GM12864 (cell line): ENCODE measurements at regions not wholly inside any gene's neighbourhood (a gene's known extent, or its start where the extent isn't known, plus 50 kb on each side); places are given as distances from the start of the nearest gene placed in this dataset.
"Not testable (repeated sequence)": the region's sequence is repeated elsewhere in the genome, so short reads cannot be mapped to it uniquely, and the experiment has no call there.

Experiments used
- DNase-seq: peaks from one replicate; pipeline ENCODE4 v3.0.0-alpha.2; 2011; ENCODE audit warnings: low read depth
- H3K4me3 ChIP-seq: 2 replicates; pipeline ENCODE4 v1.5.1; 2011; ENCODE audit warnings: mild to moderate bottlenecking, low read depth, low read length, control low read depth
- CTCF ChIP-seq: IDR thresholded peaks from 2 replicates; pipeline ENCODE4 v1.5.1; 2011; ENCODE audit warnings: low read depth, mild to moderate bottlenecking, moderate library complexity, low read length, control low read depth, inconsistent platforms; ENCODE audit errors: missing control alignments

DNA sequence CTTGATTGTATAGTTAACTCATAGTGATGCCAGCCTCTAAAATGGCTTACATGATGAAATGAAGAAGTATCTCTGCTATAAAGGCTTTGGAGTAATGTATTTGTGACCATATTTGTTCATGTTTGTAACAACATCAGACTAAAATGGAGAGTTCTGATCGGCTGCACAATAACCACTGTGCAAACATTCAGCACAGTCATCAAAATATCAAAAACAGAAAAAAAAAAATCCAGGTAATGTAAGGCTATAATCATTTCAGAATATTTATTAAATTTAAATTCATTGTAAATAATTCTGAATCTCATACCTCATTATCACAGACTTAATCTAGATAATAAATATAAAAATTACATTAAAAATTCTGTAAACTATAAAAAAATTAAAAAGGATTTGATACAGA is 1161.8 kb downstream of the MRPL39 start:
- DNase-seq = no peak
- no peak for TF ChIP-seq CTCF
- no peak overlapping the region for H3K4me3 ChIP-seq

DNA sequence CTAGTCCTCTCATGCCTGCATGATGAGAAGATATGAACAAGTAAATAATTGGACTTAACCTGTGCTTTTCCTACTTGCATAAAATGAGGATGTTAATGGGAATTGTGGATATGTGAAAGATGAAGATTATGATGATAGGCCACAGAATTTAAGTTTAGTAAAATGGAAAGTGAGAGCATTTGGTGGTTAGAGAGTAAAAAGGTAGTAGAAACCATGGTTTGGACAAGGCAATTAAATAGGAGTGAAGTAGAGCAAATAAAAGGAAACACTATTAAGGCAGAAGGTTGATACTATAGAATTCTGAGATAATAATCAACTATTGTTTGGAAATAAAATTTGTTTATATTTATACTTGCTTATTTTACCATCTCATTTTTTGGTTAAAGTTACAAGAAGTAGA is 1162.5 kb downstream of the MRPL39 start:
- no peak for DNase-seq
- no peak for TF ChIP-seq CTCF
- no peak overlapping the region for H3K4me3 ChIP-seq

- no peak for DNase-seq
- TF ChIP-seq CTCF = no peak
Measured at GRCh38 chr21:24436236-24436635, 1171.0 kb downstream of the MRPL39 start.

DNA sequence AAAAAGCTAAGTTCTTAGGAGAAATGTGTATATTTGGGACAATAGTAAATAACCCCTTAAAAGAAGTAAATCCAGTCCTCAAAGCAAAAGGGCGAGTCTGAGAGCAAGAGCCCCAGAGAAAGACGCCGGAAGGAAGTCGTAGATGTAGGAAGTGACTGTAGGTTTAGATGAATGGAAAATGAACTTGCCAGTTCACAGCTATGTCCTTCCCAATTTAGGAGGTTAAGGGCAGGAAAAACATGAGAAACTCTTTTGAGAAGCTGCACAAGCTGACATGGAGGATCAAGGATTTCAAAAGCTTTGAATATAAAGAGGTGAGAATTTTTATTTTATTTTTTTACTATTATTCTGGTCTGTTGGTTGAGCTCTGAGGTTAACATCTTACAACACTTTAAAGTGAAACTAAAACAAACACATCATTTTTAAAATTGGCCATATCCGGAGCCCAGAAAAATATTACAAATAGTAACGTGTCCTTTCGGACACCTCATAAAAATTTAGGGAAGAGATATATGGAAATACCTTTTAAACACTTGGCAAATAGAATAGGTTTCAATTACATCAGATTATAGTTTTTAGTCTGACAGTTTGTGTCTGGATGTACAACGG is 1178.6 kb downstream of the MRPL39 start:
- H3K4me3 ChIP-seq = no peak overlapping the region
- no peak for TF ChIP-seq CTCF
- no peak for DNase-seq

More at GRCh38 chr21:24436236-24436635, 1171.0 kb downstream of the MRPL39 start:
- no peak overlapping the region for H3K4me3 ChIP-seq

- TF ChIP-seq CTCF = no peak
- DNase-seq = no peak
- no peak overlapping the region for H3K4me3 ChIP-seq
Measured at GRCh38 chr21:24424776-24425175, 1182.5 kb downstream of the MRPL39 start.

- TF ChIP-seq CTCF = no peak
- DNase-seq = no peak
Measured at GRCh38 chr21:24423546-24423945, 1183.7 kb downstream of the MRPL39 start.

GRCh38 chr21:24420689-24421088 is 1186.6 kb downstream of the MRPL39 start:
- no peak overlapping the region for H3K4me3 ChIP-seq
- TF ChIP-seq CTCF = no peak
- no peak for DNase-seq

More at GRCh38 chr21:24423546-24423945, 1183.7 kb downstream of the MRPL39 start:
- no peak overlapping the region for H3K4me3 ChIP-seq

DNA sequence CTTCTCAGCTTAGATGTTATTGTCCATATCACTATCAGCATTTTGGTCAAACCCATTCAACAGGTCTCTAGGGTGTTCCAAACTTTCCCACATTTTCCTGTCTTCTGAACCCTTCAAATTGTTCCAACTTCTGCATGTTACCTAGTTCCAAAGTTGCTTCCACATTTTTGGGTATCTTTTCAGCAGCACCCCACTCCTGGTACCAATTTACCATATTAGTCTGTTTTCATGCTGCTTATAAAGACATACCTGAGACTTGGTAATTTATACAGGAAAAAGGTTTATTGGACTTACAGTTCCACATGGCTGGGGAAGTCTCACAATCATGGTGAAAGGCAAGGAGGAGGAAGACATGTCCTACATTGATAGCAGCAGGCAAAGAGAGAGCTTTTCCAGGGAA is 1187.6 kb downstream of the MRPL39 start:
- H3K4me3 ChIP-seq, DNase-seq: not testable (repeated sequence)
